Uterus (tissue), 2 donors: ENCODE measurements at regions not wholly inside any gene's neighbourhood (a gene's known extent, or its start where the extent isn't known, plus 50 kb on each side); places are given as distances from the start of the nearest gene placed in this dataset.

Source experiments
- POLR2A ChIP-seq, 2 donors: fragments of 450-650 bp; IDR thresholded peaks; one replicate each; pipeline ENCODE4 v1.6.1; 2016; ENCODE audit warnings: antibody characterized with exemption in 2 of 2, mild to moderate bottlenecking in 1 of 2, moderate library complexity in 1 of 2
- TF ChIP-seq, protein P1 (sequence below), 4 experiments: fragments of 200-600 bp in 2 of 4; fragments of 450-650 bp in 2 of 4; sonication (generic) in 2 of 4; IDR thresholded peaks; one replicate each; pipeline ENCODE4 v1.5.1; 2016 to 2019; ENCODE audit warnings: antibody characterized with exemption in 4 of 4, mild to moderate bottlenecking in 2 of 4, moderate library complexity in 1 of 4

DNA sequence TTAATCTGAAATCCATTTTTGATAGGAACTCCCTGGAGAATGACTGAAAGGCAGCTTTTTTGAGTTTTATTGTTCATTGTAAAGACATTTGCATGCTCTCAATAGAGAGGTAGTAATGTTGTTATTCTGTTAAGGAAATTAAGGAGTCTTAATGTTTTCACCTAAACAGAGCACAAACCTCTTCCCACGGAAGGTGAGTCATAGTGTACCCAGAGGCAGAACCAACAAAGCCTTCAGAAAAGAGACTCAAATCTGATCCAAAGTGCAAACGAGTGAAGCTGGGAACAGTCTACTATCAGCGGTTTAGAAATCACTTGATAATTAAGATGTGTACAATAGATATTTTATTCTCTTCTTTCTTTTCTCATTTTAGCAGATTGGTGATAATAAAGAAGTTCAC is 470.5 kb downstream of the PLK2 start:
- TF ChIP-seq, protein P1, sequence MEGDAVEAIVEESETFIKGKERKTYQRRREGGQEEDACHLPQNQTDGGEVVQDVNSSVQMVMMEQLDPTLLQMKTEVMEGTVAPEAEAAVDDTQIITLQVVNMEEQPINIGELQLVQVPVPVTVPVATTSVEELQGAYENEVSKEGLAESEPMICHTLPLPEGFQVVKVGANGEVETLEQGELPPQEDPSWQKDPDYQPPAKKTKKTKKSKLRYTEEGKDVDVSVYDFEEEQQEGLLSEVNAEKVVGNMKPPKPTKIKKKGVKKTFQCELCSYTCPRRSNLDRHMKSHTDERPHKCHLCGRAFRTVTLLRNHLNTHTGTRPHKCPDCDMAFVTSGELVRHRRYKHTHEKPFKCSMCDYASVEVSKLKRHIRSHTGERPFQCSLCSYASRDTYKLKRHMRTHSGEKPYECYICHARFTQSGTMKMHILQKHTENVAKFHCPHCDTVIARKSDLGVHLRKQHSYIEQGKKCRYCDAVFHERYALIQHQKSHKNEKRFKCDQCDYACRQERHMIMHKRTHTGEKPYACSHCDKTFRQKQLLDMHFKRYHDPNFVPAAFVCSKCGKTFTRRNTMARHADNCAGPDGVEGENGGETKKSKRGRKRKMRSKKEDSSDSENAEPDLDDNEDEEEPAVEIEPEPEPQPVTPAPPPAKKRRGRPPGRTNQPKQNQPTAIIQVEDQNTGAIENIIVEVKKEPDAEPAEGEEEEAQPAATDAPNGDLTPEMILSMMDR (IDR thresholded peaks at IDR 0.05): no peak
- TF ChIP-seq POLR2A (IDR thresholded peaks at IDR 0.05): no peak
